ENCODE measurements at regions not wholly inside any gene's neighbourhood (a gene's known extent, or its start where the extent isn't known, plus 50 kb on each side); places are given as distances from the start of the nearest gene placed in this dataset.

GRCh38 chr2:2640371-2640770, 309.3 kb upstream of the MYT1L start:
- TF ChIP-seq, protein P1, sequence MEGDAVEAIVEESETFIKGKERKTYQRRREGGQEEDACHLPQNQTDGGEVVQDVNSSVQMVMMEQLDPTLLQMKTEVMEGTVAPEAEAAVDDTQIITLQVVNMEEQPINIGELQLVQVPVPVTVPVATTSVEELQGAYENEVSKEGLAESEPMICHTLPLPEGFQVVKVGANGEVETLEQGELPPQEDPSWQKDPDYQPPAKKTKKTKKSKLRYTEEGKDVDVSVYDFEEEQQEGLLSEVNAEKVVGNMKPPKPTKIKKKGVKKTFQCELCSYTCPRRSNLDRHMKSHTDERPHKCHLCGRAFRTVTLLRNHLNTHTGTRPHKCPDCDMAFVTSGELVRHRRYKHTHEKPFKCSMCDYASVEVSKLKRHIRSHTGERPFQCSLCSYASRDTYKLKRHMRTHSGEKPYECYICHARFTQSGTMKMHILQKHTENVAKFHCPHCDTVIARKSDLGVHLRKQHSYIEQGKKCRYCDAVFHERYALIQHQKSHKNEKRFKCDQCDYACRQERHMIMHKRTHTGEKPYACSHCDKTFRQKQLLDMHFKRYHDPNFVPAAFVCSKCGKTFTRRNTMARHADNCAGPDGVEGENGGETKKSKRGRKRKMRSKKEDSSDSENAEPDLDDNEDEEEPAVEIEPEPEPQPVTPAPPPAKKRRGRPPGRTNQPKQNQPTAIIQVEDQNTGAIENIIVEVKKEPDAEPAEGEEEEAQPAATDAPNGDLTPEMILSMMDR (conservative IDR thresholded peaks at IDR 0.05 in 1 of 2, IDR thresholded peaks at IDR 0.05 in 1 of 2; ENCODE audit: low read depth in 1 of 2, low read length in 2 of 2) = no peak
- no peak for TF ChIP-seq EZH2 (IDR thresholded peaks at IDR 0.05; ENCODE audit: low read length, missing control alignments)

Measured in fibroblast of lung (primary cell).